HCT116 (cell line): ENCODE measurements at regions not wholly inside any gene's neighbourhood (a gene's known extent, or its start where the extent isn't known, plus 50 kb on each side); places are given as distances from the start of the nearest gene placed in this dataset. TPM values are rescaled to one million over a fixed set of nuclear protein-coding genes. Genes with fewer than 3 reads are reported as not detected.

Experiments used
- ATAC-seq: fragments of 200-7000 bp; cut with Tn5 transposase; 2 replicates; pipeline ENCODE4 v1.9.1; 2020; ENCODE audit warnings: mild to moderate bottlenecking, moderate library complexity
- BruUV-seq: library from RNA; stranded (reverse); fragments of 400-500 nt; replicated peaks from 2 replicates; lab custom pipeline; 2021; lab: Mats Ljungman, UMichigan
- CTCF ChIA-PET: fragments of 300-600 bp; sonication (Branson Sonifier 250); formaldehyde crosslinking; loops from one replicate; lab custom pipeline; 2021; ENCODE audit warnings: antibody characterized with exemption; lab: Charles Lee
- POLR2A ChIA-PET: fragments of 300-600, 350-600 bp; sonication (Branson Sonifier 250); formaldehyde crosslinking; loops from one replicate; lab custom pipeline; 2021; ENCODE audit warnings: antibody characterized with exemption; lab: Charles Lee
- RAD21 ChIA-PET, 2 experiments: fragments of 300-600 bp; sonication (Branson Sonifier 250); formaldehyde crosslinking; loops; one replicate each; lab custom pipeline; 2023; ENCODE audit warnings: low total read pairs in 2 of 2; ENCODE audit not compliant: uncharacterized antibody in 2 of 2, unreplicated experiment in 2 of 2, low non-redundant PET in 1 of 2; lab: Charles Lee
- DNase-seq: peaks from one replicate; pipeline ENCODE4 v3.0.0-alpha.2; 2010; ENCODE audit warnings: low read depth, low spot score
- H2AFZ ChIP-seq: fragments of 200-600 bp; shearing (Covaris generic), sonication (generic); 2 replicates; pipeline ENCODE4 v1.6.1; 2017; ENCODE audit warnings: low read depth, mixed run types, mixed read lengths, antibody characterized with exemption, low read length; ENCODE audit not compliant: poor library complexity, severe bottlenecking
- H3K27ac ChIP-seq: 2 replicates; pipeline ENCODE4 v1.5.1; 2012; ENCODE audit warnings: low read depth, low read length
- H3K27me3 ChIP-seq: fragments of 200-600 bp; sonication (generic); 2 replicates; pipeline ENCODE4 v1.6.1; 2016; ENCODE audit warnings: mixed run types, low read length, mixed read lengths; ENCODE audit not compliant: insufficient read depth
- H3K36me3 ChIP-seq, 2 experiments: fragments of 200-500 bp in 1 of 2; fragments of 200-600 bp in 1 of 2; sonication (Bioruptor generic) in 1 of 2; sonication (generic) in 1 of 2; 2 replicates each; pipeline versions ENCODE4 v1.5.1 to v1.6.1; 2014 to 2016; ENCODE audit warnings: low read length in 2 of 2, inconsistent platforms in 1 of 2, mixed read lengths in 1 of 2, mixed run types in 1 of 2; ENCODE audit not compliant: insufficient read depth in 2 of 2, control insufficient read depth in 1 of 2
- H3K4me1 ChIP-seq, 2 experiments: fragments of 200-600 bp in 1 of 2; sonication (generic) in 1 of 2; 2 replicates each; pipeline versions ENCODE4 v1.5.1 to v1.6.1; 2012 to 2017; ENCODE audit warnings: low read length in 2 of 2, inconsistent platforms in 1 of 2, mild to moderate bottlenecking in 1 of 2, mixed read lengths in 1 of 2, mixed run types in 1 of 2, moderate library complexity in 1 of 2; ENCODE audit not compliant: insufficient read depth in 2 of 2, control insufficient read depth in 1 of 2
- H3K4me2 ChIP-seq: fragments of 200-600 bp; sonication (generic); 2 replicates; pipeline ENCODE4 v1.6.1; 2017; ENCODE audit warnings: mixed run types, low read length, mixed read lengths
- H3K4me3 ChIP-seq, 2 experiments: fragments of 200-600 bp in 1 of 2; sonication (generic) in 1 of 2; replicated peaks in 1 of 2; 2 replicates each; pipeline ENCODE4 v1.5.1; 2011 to 2016; ENCODE audit warnings: low read length in 2 of 2, control low read depth in 1 of 2, low read depth in 1 of 2, mild to moderate bottlenecking in 1 of 2, mixed read lengths in 1 of 2, mixed run types in 1 of 2
- H3K79me2 ChIP-seq: fragments of 200-600 bp; sonication (generic); 2 replicates; pipeline ENCODE4 v1.6.1; 2017; ENCODE audit warnings: mild to moderate bottlenecking, mixed run types, low read length, moderate library complexity, mixed read lengths; ENCODE audit not compliant: insufficient read depth
- H3K9ac ChIP-seq: fragments of 200-600 bp; sonication (generic); 2 replicates; pipeline ENCODE4 v1.6.1; 2016; ENCODE audit warnings: low read length, mixed read lengths
- H3K9me2 ChIP-seq: fragments of 200-600 bp; sonication (generic), shearing (Covaris generic); 2 replicates; pipeline ENCODE4 v1.6.1; 2017; ENCODE audit warnings: mixed run types, mild to moderate bottlenecking, moderate library complexity; ENCODE audit not compliant: insufficient read depth
- H3K9me3 ChIP-seq, 2 experiments: fragments of 200-500 bp in 1 of 2; fragments of 200-600 bp in 1 of 2; sonication (Bioruptor generic) in 1 of 2; sonication (generic) in 1 of 2; 2 replicates each; pipeline ENCODE4 v1.6.1; 2014 to 2017; ENCODE audit warnings: low read length in 2 of 2, mixed read lengths in 2 of 2, inconsistent platforms in 1 of 2, low read depth in 1 of 2, mild to moderate bottlenecking in 1 of 2, mixed run types in 1 of 2, moderate library complexity in 1 of 2; ENCODE audit not compliant: control insufficient read depth in 1 of 2, insufficient read depth in 1 of 2
- H4K20me1 ChIP-seq: fragments of 200-600 bp; sonication (generic), shearing (Covaris generic); 2 replicates; pipeline ENCODE4 v1.6.1; 2017; ENCODE audit warnings: mixed run types, mild to moderate bottlenecking, moderate library complexity; ENCODE audit not compliant: insufficient read depth
- EGR1 ChIP-seq: IDR thresholded peaks from 2 replicates; pipeline ENCODE4 v1.6.1; 2012; ENCODE audit warnings: low read depth
- EZH2 ChIP-seq: fragments of 200-600 bp; sonication (generic); IDR thresholded peaks from 2 replicates; pipeline ENCODE4 v1.6.1; 2017; ENCODE audit warnings: antibody characterized with exemption, mixed run types
- POLR2AphosphoS5 ChIP-seq: IDR thresholded peaks from 2 replicates; pipeline ENCODE4 v1.6.1; 2011; ENCODE audit warnings: mild to moderate bottlenecking, low read depth, low read length, moderate library complexity
- YY1 ChIP-seq: IDR thresholded peaks from 2 replicates; pipeline ENCODE4 v1.6.1; 2011; ENCODE audit warnings: low read length, low read depth, moderate library complexity, mild to moderate bottlenecking; ENCODE audit not compliant: insufficient replicate concordance; ENCODE audit errors: extremely low read depth
- ZNF274 ChIP-seq: fragments of 200-500 bp; sonication (Bioruptor generic); IDR thresholded peaks from 2 replicates; pipeline ENCODE4 v1.6.1; 2014; ENCODE audit warnings: mild to moderate bottlenecking, low read depth, low read length, inconsistent platforms
- intact Hi-C: fragments of 100-400 bp; cut with micrococcal nuclease; formaldehyde crosslinking; loops from 2 replicates; pipeline ENCODE4 v1.10.0; 2022
- microRNA-seq: library from miRNA; unstranded; fragments of <30 nt; microRNA quantifications from one replicate; pipeline ENCODE4, GENCODE V29; 2016; ENCODE audit warnings: borderline number of aligned reads
- TF ChIP-seq, protein P1 (sequence below), 3 experiments: fragments of 200-600 bp in 1 of 3; sonication (generic) in 1 of 3; IDR thresholded peaks in 2 of 3; conservative IDR thresholded peaks in 1 of 3; 2 replicates each; pipeline ENCODE4 v1.5.1; 2012 to 2017; ENCODE audit warnings: low read depth in 2 of 3, low read length in 2 of 3, antibody characterized with exemption in 1 of 3, borderline replicate concordance in 1 of 3, control low read depth in 1 of 3, mild to moderate bottlenecking in 1 of 3, mixed read lengths in 1 of 3, mixed run types in 1 of 3, moderate library complexity in 1 of 3; ENCODE audit not compliant: insufficient read depth in 1 of 3

DNA sequence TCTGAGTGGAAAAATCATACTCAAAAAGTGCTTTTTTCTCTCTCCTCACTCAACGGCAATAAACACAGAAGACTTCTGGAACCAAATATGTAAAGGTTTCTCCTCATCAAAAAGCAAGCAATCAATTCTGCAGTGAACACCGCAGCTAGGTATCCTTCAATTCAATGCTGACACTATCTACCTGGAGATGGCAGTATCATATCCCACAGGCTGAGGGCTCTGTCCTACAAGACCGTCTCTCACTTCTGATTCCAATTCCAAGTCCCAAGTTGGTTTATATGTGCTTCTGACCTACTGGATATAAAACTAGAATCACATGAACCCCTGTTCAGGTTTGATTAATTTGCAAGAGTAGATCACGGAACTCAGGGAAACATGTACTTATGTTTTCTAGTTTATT, 59.7 kb upstream of the LUZP2 start:
- TF ChIP-seq EGR1 (no peak), POLR2AphosphoS5 (no peak), ZNF274 (no peak), EZH2 (no peak), YY1 (no peak)
- TF ChIP-seq, protein P1, sequence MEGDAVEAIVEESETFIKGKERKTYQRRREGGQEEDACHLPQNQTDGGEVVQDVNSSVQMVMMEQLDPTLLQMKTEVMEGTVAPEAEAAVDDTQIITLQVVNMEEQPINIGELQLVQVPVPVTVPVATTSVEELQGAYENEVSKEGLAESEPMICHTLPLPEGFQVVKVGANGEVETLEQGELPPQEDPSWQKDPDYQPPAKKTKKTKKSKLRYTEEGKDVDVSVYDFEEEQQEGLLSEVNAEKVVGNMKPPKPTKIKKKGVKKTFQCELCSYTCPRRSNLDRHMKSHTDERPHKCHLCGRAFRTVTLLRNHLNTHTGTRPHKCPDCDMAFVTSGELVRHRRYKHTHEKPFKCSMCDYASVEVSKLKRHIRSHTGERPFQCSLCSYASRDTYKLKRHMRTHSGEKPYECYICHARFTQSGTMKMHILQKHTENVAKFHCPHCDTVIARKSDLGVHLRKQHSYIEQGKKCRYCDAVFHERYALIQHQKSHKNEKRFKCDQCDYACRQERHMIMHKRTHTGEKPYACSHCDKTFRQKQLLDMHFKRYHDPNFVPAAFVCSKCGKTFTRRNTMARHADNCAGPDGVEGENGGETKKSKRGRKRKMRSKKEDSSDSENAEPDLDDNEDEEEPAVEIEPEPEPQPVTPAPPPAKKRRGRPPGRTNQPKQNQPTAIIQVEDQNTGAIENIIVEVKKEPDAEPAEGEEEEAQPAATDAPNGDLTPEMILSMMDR (IDR thresholded peaks at IDR 0.05 in 2 of 3, conservative IDR thresholded peaks at IDR 0.05 in 1 of 3; ENCODE audit: borderline replicate concordance in 1 of 3, insufficient read depth in 1 of 3, low read depth in 2 of 3, low read length in 2 of 3): no peak
- TF ChIP-seq, all 23 proteins: peak for 0
- intact Hi-C loops: no loop called here
- CTCF ChIA-PET: no interaction called here

More for the DNA sequence above, 59.7 kb upstream of the LUZP2 start:
- no peak overlapping the region for H3K27ac ChIP-seq
- no peak overlapping the region for H3K4me3 ChIP-seq
- no peaks in the 10 kb centered on the region for H3K79me2 ChIP-seq
- H3K9me2 ChIP-seq: no peaks in the 10 kb centered on the region
- BruUV-seq: no TSS peak
- no peak for ATAC-seq
- no peaks in the 10 kb centered on the region; the same call in 1 of the 2 replicates for H4K20me1 ChIP-seq
- RAD21 ChIA-PET: no interaction called here
- H3K4me2 ChIP-seq: no peak overlapping the region
- H3K9me3 ChIP-seq: peaks cover 0 to 7% of the 10 kb centered on the region in 2 experiments; a peak in 1 of 4 replicates
- no peak overlapping the region for H2AFZ ChIP-seq
- no peak overlapping the region for H3K9ac ChIP-seq
- no peaks in the 10 kb centered on the region for H3K4me1 ChIP-seq
- H3K36me3 ChIP-seq: no peaks in the 10 kb centered on the region
- DNase-seq: no peak
- H3K27me3 ChIP-seq: no peaks in the 10 kb centered on the region
- POLR2A ChIA-PET: no interaction called here

Small RNAs in the stretch of these regions (microRNA-seq; reads per million reads assigned to microRNA genes)
- gene MIR8054: not detected
